ENCODE measurements at regions not wholly inside any gene's neighbourhood (a gene's known extent, or its start where the extent isn't known, plus 50 kb on each side); places are given as distances from the start of the nearest gene placed in this dataset.
"Not testable (repeated sequence)": the region's sequence is repeated elsewhere in the genome, so short reads cannot be mapped to it uniquely, and the experiment has no call there.

DNA sequence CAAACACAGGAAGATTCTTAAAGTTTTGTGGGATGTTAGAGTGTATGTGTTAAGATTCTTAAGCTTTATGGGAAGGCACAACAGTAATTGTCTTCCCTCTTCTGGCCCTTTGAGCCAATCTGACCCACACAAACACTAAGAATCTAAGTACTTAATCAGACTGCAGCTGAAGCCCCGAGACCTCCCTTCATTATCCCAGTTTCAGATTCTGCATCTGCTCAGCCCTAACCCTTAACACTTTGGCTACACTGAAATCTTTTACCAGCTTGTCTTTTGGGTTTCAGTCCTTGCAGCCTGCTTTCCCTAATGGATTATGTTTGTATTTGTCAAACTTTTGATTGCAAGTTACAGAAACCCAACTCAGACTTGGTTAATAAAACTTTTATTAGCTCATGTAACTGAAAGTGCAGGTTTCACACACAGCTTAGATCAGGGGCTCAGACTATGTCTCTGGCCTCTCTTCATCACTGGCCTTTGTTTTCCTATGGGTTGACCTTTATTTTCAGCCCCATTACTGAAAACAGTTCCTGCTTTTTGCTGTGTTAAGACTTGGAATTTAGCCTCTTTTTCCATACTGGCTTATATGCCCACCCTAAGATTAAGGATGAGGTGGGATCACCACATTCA is 71.5 kb downstream of the COX7C start:
- no peak for DNase-seq (ENCODE audit: low read depth, low spot score)
- Histone ChIP-seq H3K36me3 (ENCODE audit: insufficient read depth, insufficient read length, low read length) (no peaks in the 10 kb centered on the region), H3K4me3 (ENCODE audit: insufficient read length, low read depth) (no peak overlapping the region), H3K9ac (ENCODE audit: insufficient read length, low read depth) (no peak overlapping the region), H3K4me1 (ENCODE audit: insufficient read depth, insufficient read length) (no peaks in the 10 kb centered on the region), H3K9me3 (ENCODE audit: insufficient read depth, low read length) (no peaks in the 10 kb centered on the region), H3K27me3 (ENCODE audit: insufficient read depth, insufficient read length) (no peaks in the 10 kb centered on the region)
- TF ChIP-seq SUZ12 (IDR thresholded peaks at IDR 0.05; ENCODE audit: extremely low read depth, insufficient read depth, insufficient read length) (no peak), ZNF274 (IDR thresholded peaks at IDR 0.05; ENCODE audit: low read depth, low read length) (no peak), YY1 (IDR thresholded peaks at IDR 0.05; ENCODE audit: insufficient read depth, insufficient read length) (no peak)

DNA sequence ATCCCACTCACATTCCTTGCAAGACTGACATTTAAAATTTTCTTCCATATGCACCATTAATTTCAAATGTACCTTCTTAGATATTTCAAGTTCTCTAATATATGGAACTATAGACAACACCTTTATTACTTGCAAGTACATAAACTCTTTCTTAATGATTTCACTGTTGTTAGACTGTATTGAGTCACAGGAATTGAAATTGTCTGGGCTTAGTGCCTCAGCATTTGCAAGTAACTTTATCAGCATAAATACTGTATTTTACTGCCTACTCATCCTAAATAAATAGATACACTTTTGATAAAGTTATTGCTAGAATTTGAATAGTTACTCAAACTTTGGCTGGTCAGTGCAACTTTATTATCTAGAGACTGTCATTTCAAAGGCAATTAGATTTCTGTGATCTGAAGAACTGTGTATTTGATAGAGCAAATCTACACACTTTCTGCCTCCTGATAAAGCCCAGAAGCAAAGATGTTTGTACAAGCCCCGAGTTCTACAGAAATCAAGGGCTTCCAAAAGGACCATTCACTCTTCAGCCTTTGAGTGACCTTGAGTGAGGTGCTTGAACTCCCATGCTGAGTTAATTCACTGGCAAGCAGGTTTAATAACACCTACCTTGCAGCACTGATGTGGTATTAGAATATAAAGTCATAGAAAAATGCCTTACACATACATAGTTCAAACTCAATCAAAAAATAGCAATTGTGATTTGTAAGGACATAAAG is 91.6 kb downstream of the COX7C start:
- no peak overlapping the region for H3K9ac ChIP-seq (ENCODE audit: insufficient read length, low read depth)
- H3K4me1 ChIP-seq (ENCODE audit: insufficient read depth, insufficient read length): no peaks in the 10 kb centered on the region
- no peak for DNase-seq (ENCODE audit: low read depth, low spot score)
- TF ChIP-seq YY1 (IDR thresholded peaks at IDR 0.05; ENCODE audit: insufficient read depth, insufficient read length) (no peak), ZNF274 (IDR thresholded peaks at IDR 0.05; ENCODE audit: low read depth, low read length) (no peak), SUZ12 (IDR thresholded peaks at IDR 0.05; ENCODE audit: extremely low read depth, insufficient read depth, insufficient read length) (no peak)
- H3K27me3 ChIP-seq (ENCODE audit: insufficient read depth, insufficient read length): no peaks in the 10 kb centered on the region
- no peaks in the 10 kb centered on the region for H3K36me3 ChIP-seq (ENCODE audit: insufficient read depth, insufficient read length, low read length)
- H3K4me3 ChIP-seq (ENCODE audit: insufficient read length, low read depth): no peak overlapping the region
- no peaks in the 10 kb centered on the region for H3K9me3 ChIP-seq (ENCODE audit: insufficient read depth, low read length)

DNA sequence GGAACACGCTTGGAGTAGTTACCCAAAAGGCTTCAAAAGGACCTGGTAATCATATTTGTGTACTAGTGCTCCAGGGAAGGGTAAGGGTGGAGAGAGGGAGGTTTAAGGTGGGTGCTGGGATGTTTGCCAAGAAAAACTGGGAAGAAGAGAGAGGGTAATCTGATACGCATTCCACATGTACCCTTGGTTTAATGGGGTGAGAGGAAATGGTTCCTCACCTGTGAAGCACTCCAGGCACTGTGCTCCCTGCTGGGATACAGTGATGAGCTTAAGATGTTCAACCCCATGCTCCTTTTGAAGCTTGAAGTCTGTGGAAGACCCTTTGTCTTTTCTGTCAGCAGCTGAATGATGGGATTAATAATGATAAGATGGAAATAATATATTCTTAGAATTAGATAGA is 98.4 kb downstream of the COX7C start:
- Histone ChIP-seq H3K27me3 (ENCODE audit: insufficient read depth, insufficient read length) (no peaks in the 10 kb centered on the region), H3K9me3 (ENCODE audit: insufficient read depth, low read length) (no peaks in the 10 kb centered on the region), H3K36me3 (ENCODE audit: insufficient read depth, insufficient read length, low read length) (no peaks in the 10 kb centered on the region), H3K4me1 (ENCODE audit: insufficient read depth, insufficient read length) (no peaks in the 10 kb centered on the region), H3K9ac (ENCODE audit: insufficient read length, low read depth) (no peak overlapping the region), H3K4me3 (ENCODE audit: insufficient read length, low read depth) (no peak overlapping the region)
- TF ChIP-seq ZNF274 (IDR thresholded peaks at IDR 0.05; ENCODE audit: low read depth, low read length) (no peak), YY1 (IDR thresholded peaks at IDR 0.05; ENCODE audit: insufficient read depth, insufficient read length) (no peak), SUZ12 (IDR thresholded peaks at IDR 0.05; ENCODE audit: extremely low read depth, insufficient read depth, insufficient read length) (no peak)
- DNase-seq (ENCODE audit: low read depth, low spot score): no peak

DNA sequence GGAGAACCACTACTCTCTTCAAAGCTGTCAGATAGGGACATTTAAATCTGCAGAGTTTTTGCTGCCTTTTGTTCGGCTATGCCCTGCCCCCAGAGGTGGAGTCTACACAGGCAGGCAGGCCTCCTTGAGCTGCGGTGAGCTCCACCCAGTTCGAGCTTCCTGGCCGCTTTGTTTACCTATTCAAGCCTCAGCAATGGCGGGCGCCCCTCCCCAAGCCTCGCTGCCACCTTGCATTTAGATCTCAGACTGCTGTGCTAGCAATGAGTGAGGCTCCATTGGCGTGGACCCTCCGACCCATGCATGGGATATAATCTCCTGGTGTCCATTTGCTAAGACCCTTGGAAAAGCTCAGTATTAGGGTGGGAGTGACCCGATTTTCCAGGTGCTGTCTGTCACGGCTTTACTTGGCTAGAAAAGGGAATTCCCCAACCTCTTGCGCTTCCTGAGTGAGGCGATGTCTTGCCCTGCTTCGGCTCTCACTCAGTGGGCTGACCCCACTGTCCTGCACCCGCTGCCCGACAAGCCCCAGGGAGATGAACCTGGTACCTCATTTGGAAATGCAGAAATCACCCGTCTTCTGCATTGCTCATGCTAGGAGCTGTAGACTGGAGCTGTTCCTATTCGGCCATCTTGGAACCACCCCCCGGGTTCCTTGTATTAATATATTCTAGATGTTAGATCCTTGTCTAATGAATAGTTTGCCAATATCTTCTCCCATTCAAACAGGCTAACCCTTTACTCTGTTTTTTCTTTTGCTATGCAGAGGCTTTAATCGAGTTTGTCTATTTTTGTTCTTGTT is 113.8 kb downstream of the COX7C start:
- H3K9ac ChIP-seq (ENCODE audit: insufficient read length, low read depth); H3K27me3 ChIP-seq (ENCODE audit: insufficient read depth, insufficient read length); H3K9me3 ChIP-seq (ENCODE audit: insufficient read depth, low read length); H3K4me1 ChIP-seq (ENCODE audit: insufficient read depth, insufficient read length); H3K4me3 ChIP-seq (ENCODE audit: insufficient read length, low read depth); DNase-seq (ENCODE audit: low read depth, low spot score); H3K36me3 ChIP-seq (ENCODE audit: insufficient read depth, insufficient read length, low read length): not testable (repeated sequence)

DNA sequence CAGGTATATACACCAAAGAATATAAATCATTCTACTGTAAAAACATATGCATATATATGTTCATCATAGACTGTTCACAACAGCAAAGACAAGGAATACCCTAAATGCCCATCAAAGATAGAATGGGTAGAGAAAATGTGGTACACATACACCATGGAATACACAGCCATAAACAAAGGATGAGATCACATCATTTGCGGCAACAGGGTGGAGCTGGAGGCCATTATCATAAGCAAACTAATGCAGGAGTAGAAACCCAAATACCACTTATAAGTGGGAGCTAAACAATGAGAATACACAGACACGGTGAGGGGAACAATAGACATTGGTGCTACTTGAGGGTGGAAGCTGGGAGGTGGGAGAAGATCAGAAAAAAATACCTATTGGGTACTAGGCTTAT is 117.6 kb downstream of the COX7C start:
- no peaks in the 10 kb centered on the region for H3K4me1 ChIP-seq (ENCODE audit: insufficient read depth, insufficient read length)
- TF ChIP-seq ZNF274 (IDR thresholded peaks at IDR 0.05; ENCODE audit: low read depth, low read length) (no peak), SUZ12 (IDR thresholded peaks at IDR 0.05; ENCODE audit: extremely low read depth, insufficient read depth, insufficient read length) (no peak), YY1 (IDR thresholded peaks at IDR 0.05; ENCODE audit: insufficient read depth, insufficient read length) (no peak)
- no peak overlapping the region for H3K4me3 ChIP-seq (ENCODE audit: insufficient read length, low read depth)
- H3K9me3 ChIP-seq (ENCODE audit: insufficient read depth, low read length): no peaks in the 10 kb centered on the region; the same call in 1 of the 2 replicates
- H3K36me3 ChIP-seq (ENCODE audit: insufficient read depth, insufficient read length, low read length): no peaks in the 10 kb centered on the region
- no peak overlapping the region for H3K9ac ChIP-seq (ENCODE audit: insufficient read length, low read depth)
- no peak for DNase-seq (ENCODE audit: low read depth, low spot score)
- no peaks in the 10 kb centered on the region for H3K27me3 ChIP-seq (ENCODE audit: insufficient read depth, insufficient read length)

DNA sequence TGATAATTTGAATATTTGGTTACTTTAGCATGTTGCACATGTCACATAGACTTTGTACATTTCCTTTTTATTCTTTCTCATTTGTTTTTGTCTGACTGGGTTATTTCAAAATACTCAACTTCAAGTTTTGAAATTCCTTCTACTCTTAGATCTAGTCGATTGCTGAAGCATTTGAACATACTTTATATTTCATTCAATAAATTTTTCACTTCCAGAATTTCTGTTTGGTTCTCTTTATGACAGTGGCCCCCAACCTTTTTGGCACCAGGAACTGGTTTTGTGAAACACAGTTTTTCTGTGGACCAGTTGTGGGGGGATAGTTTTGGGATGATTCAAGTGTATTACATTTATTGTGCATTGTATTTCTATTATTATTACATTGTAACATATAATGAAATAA is 119.8 kb downstream of the COX7C start:
- no peak for TF ChIP-seq YY1 (IDR thresholded peaks at IDR 0.05; ENCODE audit: insufficient read depth, insufficient read length)
- no peak for TF ChIP-seq ZNF274 (IDR thresholded peaks at IDR 0.05; ENCODE audit: low read depth, low read length)
- no peak for TF ChIP-seq SUZ12 (IDR thresholded peaks at IDR 0.05; ENCODE audit: extremely low read depth, insufficient read depth, insufficient read length)
- H3K27me3 ChIP-seq (ENCODE audit: insufficient read depth, insufficient read length): no peaks in the 10 kb centered on the region
- no peak overlapping the region for H3K9ac ChIP-seq (ENCODE audit: insufficient read length, low read depth)
- H3K9me3 ChIP-seq (ENCODE audit: insufficient read depth, low read length): no peaks in the 10 kb centered on the region; the same call in 1 of the 2 replicates
- H3K4me1 ChIP-seq (ENCODE audit: insufficient read depth, insufficient read length): no peaks in the 10 kb centered on the region
- H3K4me3 ChIP-seq (ENCODE audit: insufficient read length, low read depth): no peak overlapping the region
- DNase-seq (ENCODE audit: low read depth, low spot score): no peak
- H3K36me3 ChIP-seq (ENCODE audit: insufficient read depth, insufficient read length, low read length): no peaks in the 10 kb centered on the region

DNA sequence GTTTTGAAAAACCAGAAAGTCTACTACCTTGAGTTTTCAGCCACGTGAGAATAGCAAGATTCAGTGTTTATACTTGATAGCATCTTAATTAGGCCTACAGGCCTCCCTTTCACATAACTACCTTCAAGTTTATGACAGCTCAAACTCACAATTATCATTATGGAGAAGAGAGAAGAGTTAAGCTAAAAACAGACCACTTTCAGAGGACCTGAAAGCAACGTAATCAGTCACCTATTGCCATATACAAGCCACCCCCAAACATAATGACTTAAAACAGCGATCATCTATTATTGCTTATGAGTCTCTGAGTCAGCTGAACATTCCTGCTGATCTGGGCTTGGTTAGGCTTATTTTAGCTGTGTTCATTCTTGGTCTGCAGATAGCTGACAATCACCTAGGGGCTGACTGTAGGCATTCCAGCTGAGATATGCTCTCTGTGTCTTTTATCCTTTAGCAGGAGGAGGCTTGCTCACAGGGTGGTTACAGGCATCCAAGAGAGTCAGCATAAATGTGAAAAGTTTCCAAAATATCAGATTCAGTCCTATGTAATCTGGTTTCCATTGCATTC is 130.9 kb downstream of the COX7C start:
- DNase-seq (ENCODE audit: low read depth, low spot score): no peak
- no peak overlapping the region for H3K9ac ChIP-seq (ENCODE audit: insufficient read length, low read depth)
- H3K4me1 ChIP-seq (ENCODE audit: insufficient read depth, insufficient read length): no peaks in the 10 kb centered on the region
- H3K4me3 ChIP-seq (ENCODE audit: insufficient read length, low read depth): no peak overlapping the region
- no peaks in the 10 kb centered on the region for H3K36me3 ChIP-seq (ENCODE audit: insufficient read depth, insufficient read length, low read length)
- TF ChIP-seq ZNF274 (IDR thresholded peaks at IDR 0.05; ENCODE audit: low read depth, low read length) (no peak), SUZ12 (IDR thresholded peaks at IDR 0.05; ENCODE audit: extremely low read depth, insufficient read depth, insufficient read length) (no peak), YY1 (IDR thresholded peaks at IDR 0.05; ENCODE audit: insufficient read depth, insufficient read length) (no peak)
- no peaks in the 10 kb centered on the region for H3K27me3 ChIP-seq (ENCODE audit: insufficient read depth, insufficient read length)
- no peaks in the 10 kb centered on the region for H3K9me3 ChIP-seq (ENCODE audit: insufficient read depth, low read length)

All from NT2/D1 (cell line).